Hepatocyte (in vitro differentiated cells): ENCODE measurements at regions not wholly inside any gene's neighbourhood (a gene's known extent, or its start where the extent isn't known, plus 50 kb on each side); places are given as distances from the start of the nearest gene placed in this dataset.

ENCODE experiments used
- CTCF ChIP-seq: fragments of 200-600 bp; sonication (generic); IDR thresholded peaks from 2 replicates; pipeline ENCODE4 v1.5.1; 2016; ENCODE audit warnings: antibody characterized with exemption, mild to moderate bottlenecking; ENCODE audit not compliant: poor library complexity
- EZH2 ChIP-seq: fragments of 200-600 bp; sonication (generic); IDR thresholded peaks from 2 replicates; pipeline ENCODE4 v1.6.1; 2016; ENCODE audit warnings: antibody characterized with exemption, mild to moderate bottlenecking, borderline replicate concordance

GRCh38 chr2:149732730-149733290 lies 145.2 kb upstream of the MMADHC start:
- no peak for TF ChIP-seq CTCF
- TF ChIP-seq EZH2 = no peak
